NCI-H2171 (cell line): ENCODE measurements at regions not wholly inside any gene's neighbourhood (a gene's known extent, or its start where the extent isn't known, plus 50 kb on each side); places are given as distances from the start of the nearest gene placed in this dataset.

Source experiments
- DNase-seq: peaks from one replicate; lab custom pipeline; 2025; lab: John Stamatoyannopoulos, UW

GRCh38 chr2:10520154-10520553 is 72.0 kb upstream of the ODC1 start:
- DNase-seq = peak; percentile 9

GRCh38 chr2:10519394-10519740 is 71.2 kb upstream of the ODC1 start:
- no peak for DNase-seq

DNA sequence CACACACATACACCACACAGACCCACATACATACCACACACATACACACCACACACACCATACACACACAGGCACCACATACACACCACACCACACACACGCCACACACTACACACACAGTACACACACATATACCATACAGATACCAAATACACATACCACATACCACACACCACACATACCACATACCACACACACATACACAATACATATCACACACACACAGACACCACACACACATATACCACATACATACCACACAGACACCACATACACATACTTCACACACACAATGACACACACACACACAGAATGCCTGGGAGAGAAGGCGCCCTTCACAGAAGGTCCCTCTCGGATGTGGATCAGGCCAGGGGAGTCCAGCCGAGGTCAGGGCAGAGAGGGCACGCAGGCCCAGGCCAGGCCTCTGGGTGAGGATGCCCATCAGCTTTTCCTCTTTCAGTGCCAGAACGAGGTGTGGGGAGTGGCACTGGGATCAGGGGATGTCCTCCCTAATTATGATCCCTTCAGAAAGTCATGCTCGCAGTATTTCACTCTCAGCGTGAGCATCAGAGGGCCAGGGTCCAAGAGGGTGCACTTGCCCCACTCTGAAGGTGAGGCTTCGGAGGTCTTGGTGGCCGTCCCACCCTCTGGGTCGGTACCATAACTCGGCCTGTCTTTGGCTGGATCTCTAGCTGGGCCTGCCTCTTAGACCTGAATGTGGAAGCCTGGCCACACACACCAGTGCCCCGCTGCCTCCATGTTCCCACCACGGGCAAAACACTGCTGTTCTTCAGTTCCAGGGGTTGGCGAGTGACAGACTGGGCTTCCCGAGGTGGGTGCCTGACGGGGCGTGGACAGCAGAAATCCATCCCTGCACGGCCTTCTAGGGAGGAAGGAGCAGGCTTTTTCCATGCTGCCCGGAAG is 70.6 kb upstream of the ODC1 start:
- no peak for DNase-seq

DNA sequence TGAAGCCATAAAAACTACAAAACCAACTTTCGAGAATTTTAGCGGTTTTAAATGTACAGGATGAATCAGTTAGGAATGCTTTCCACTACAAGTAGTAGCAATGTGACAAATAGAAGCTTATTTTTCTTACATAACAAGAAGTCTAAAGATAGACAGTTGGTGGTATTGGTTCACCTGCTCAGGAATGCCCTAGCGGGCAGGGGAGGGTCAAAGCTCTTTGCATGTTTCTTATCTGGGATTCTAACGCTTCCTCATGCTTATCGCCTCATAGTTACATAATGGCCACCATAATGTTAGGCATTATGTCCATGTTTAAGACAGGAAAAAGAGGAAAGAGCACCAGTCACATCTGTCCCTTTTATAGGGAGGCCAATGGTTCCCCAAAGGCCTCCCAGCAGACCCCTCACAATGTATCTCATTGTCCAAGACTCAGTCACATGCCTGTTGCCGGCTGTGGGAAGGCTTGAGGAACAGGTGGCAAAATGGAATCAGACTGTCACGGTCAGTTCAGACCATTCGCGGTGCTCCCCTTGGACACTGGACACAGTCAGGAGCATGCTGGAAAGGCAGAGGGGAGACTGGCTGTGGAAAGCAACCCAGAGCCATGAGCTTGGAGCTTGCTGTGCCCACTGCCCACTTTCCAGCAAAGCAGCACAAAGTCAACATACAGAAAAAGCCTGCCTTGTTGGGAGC is 69.4 kb upstream of the ODC1 start:
- DNase-seq = no peak

- no peak for DNase-seq
Observed at GRCh38 chr2:10515887-10516286, 67.8 kb upstream of the ODC1 start.

- DNase-seq = no peak
Observed at GRCh38 chr2:10514743-10515142, 66.6 kb upstream of the ODC1 start.

- no peak for DNase-seq
Observed at GRCh38 chr2:10514273-10514672, 66.1 kb upstream of the ODC1 start.

DNA sequence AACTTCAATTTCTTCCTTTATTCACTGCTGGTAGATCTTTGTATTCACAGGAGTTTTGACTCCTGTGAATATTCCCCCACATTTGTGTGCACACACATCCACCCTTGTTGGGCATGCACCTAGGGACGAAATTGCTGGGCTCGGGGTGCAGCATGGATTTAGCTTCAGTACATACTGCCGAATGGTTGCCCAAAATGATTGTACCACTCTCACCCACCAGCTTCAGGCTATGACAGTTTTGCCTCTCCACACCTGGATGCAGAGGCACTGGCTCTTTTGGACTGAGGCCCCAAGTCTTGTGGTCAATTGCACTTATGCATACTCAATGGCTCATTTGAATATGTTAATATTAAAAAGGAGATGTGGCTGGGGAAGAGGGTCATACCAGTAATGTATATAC is 65.1 kb upstream of the ODC1 start:
- no peak for DNase-seq

DNA sequence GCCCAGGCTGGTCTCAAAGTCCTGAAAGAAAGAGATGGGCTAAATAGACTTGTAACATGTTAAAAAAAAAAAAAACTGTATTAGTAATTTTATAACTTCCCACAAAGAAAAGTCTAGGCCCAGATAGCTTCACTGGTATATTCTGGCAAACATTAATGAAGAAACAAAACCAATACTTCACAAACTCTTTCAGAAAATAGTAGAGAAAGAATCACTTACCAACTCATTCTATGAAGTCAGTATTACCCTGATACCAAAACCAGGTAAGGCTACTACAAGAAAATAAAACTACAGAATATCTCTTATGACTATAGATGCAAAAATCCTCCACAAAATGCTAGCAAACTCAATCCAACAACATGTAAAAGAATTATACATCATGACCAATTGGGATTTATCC is 59.9 kb upstream of the ODC1 start:
- no peak for DNase-seq

DNA sequence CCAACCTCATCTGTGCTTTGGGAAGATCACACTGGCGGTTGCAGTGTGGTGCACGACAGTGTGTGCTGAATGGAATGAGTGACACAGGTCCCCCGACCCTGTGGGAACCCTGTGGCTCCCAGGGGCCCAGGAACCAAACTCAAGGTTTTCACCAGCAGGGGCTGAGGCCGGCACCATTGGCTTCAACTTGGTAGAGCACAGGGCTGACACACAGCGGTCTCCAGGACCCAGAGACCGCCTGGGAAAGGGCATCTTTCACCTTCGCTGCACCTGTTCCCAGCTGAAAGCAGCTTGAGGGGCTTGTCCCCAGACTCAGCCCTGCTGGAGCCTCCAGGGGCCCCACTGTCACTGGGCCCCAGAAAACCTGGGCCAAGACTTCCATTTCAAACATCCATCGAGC is 59.0 kb upstream of the ODC1 start:
- DNase-seq = no peak

- DNase-seq = no peak
Observed at GRCh38 chr2:10504994-10505820, 57.1 kb upstream of the ODC1 start.

GRCh38 chr2:10504370-10504993 is 56.4 kb upstream of the ODC1 start:
- no peak for DNase-seq

DNA sequence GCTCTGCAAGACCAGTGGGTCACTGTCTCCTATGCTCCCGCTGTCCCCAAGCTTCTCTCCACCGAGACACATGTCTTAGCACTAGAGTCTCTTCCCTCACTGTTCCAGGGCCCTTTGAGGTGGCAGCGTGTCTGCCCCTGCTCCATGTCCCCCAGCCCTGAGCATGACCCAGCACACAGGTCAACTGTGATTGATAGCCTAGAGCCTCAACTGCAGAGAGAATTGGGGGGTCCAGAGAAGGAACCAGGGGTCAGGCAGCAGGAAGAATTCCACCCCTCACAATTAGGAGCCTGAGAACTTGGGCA is 54.6 kb upstream of the ODC1 start:
- DNase-seq = no peak

DNA sequence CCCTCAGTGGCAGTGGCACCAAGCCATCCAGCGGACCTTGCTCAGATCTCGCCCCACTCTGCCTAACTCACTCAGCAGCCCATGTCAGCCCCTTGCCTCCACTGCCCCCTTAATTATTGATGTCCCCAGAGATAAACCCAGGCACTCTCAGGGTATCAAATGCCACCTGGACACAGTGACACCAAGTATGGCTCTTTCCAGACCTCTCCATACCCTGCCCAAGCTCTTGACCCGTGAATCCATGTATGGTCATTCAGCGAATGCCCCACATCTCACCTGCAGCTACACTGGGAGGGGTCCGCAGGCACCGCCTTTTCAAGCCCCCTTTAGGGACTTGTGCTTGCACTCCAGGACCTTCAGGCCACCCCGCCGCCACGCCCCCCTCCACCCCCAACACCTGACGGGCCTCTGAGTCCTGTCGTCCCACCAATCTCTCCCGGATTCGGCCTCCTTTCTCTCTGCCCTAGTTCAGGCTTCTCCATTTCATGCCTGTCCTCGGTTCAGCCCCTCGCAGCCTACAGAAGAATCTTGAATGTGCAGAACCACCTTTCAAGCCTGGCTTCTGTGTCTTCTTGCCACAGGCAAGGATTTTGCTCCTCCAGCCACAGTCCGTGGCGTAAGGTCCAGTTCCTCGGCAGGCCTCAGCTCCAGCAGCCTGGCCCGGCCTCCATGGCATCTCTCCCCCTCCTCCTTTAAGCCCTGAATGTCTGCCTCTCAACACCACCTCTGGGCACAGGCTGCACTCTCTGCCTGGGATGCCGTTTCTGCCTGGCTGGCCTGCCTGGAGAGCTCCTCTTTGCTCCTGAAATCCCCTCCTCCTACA is 54.1 kb upstream of the ODC1 start:
- no peak for DNase-seq

GRCh38 chr2:10501451-10501961 is 53.4 kb upstream of the ODC1 start:
- no peak for DNase-seq

DNA sequence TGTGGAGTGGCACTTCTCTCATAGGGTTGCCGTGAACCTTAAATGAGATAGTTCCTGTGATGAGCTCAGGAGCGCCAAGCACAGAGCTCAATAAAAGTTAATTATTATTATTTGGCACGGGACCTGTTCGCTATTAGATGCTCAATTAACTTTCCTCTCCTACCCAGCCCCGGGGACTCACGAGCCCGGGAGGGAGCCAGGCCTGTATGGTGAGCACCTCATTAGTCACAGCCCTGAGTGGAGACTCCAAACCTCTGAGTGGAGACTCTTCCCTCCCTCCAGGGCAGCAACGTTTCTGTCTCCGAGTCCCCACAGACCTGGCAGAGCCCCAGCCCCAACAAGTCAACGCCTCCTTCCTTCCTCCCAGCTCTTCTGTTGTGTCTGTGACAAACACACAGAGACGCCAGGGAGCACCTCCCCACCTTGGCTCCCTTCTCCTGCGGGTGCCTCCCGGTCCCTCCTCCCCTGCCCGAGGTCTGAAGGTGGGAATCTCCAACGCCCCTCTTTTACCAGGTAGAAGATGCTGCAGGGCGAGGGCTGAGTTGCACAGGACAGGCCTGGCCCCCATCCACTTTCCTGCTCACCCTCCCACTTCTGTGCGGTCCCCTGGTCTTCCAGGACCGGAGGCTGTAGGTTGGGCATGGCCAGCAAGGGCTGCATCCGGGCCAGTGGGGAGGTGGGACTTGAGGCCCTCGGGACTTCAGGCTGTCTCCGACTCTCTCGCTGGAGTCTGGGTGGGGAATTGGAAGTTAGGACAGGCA is 52.7 kb upstream of the ODC1 start:
- DNase-seq = no peak

DNA sequence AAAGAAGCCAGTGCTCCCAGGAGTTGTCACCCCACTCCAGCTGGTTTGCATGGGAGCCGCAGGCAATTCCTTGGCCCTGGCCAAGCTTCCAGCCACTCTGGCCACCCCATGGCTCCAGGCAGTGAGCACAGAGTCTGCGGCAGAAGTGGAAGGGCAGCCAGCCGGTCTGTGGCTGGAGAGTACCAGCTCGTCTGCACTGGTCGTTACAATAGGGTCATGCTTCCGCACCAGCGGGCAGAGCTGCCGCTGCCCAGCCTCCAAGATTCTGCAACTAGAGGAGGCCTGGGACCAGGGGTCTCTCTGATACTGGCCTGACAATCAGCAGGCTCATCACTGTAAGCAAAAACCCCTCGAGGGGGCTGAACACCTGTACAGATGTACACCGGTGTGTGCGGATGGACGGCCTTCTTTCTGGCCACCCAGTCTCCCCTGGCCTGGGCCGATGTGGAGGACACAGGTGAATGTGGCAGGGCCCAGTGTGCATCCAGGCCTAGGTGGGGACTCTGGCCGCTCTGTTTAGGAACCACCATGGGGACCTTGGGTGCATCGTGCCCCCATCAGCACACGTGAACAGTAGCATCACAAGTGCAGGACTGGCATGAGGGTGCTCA is 51.9 kb upstream of the ODC1 start:
- no peak for DNase-seq

GRCh38 chr2:10499275-10499907 is 51.3 kb upstream of the ODC1 start:
- no peak for DNase-seq

DNA sequence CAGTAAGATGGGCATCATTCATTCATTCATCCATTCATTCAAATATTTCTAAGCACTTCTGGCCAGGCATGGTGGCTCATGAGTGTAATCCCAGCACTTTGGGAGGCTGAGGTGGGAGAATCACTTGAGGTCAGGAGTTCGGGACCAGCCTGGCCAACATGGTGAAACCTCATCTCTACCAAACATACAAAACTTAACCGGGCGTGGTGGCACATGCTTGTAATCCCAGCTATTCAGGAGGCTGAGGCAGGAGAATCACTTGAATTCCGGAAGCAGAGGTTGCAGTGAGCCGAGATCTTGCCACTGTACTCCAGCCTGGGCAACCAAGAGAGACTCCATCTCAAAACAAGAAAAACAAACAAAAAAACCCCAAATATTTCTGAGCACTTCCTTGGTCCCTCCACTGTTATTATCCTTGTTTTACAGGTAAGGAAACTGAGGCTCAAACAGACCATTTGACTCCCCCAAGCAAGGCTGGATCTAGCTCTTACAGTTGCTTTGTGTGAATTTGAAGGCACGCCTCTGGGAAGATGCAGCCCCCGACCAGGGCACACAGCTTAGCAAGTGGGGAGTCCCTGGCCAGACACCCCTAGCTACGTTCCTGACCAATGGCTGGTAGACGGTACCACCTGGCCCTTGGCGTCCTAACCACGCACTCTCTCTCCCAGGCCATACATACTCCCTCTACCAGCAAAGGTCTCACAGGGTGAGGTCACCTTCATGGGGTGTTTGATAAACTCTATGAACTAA is 50.6 kb upstream of the ODC1 start:
- no peak for DNase-seq
